ENCODE measurements at regions not wholly inside any gene's neighbourhood (a gene's known extent, or its start where the extent isn't known, plus 50 kb on each side); places are given as distances from the start of the nearest gene placed in this dataset.

- no peaks in the 10 kb centered on the region for H3K4me1 ChIP-seq
- WGBS, 2 donors (ENCODE audit: low coverage in 1 of 2): 39 to 79% methylated on average over 9 to 14 of the region's 14 CpGs
- TF ChIP-seq EP300 (IDR thresholded peaks at IDR 0.05) (no peak), POLR2A (IDR thresholded peaks at IDR 0.05) (no peak), POLR2AphosphoS5 (IDR thresholded peaks at IDR 0.05) (no peak)
- TF ChIP-seq, protein P1, sequence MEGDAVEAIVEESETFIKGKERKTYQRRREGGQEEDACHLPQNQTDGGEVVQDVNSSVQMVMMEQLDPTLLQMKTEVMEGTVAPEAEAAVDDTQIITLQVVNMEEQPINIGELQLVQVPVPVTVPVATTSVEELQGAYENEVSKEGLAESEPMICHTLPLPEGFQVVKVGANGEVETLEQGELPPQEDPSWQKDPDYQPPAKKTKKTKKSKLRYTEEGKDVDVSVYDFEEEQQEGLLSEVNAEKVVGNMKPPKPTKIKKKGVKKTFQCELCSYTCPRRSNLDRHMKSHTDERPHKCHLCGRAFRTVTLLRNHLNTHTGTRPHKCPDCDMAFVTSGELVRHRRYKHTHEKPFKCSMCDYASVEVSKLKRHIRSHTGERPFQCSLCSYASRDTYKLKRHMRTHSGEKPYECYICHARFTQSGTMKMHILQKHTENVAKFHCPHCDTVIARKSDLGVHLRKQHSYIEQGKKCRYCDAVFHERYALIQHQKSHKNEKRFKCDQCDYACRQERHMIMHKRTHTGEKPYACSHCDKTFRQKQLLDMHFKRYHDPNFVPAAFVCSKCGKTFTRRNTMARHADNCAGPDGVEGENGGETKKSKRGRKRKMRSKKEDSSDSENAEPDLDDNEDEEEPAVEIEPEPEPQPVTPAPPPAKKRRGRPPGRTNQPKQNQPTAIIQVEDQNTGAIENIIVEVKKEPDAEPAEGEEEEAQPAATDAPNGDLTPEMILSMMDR (IDR thresholded peaks at IDR 0.05): no peak
- no peak overlapping the region for H3K27ac ChIP-seq
- H3K27me3 ChIP-seq: no peaks in the 10 kb centered on the region
- H3K36me3 ChIP-seq: no peaks in the 10 kb centered on the region
- H3K4me3 ChIP-seq: no peak overlapping the region
- no peak for ATAC-seq
- H3K9me3 ChIP-seq: no peaks in the 10 kb centered on the region
Measured at GRCh38 chr5:4576908-4577307, 563.2 kb upstream of the ADAMTS16 start.

GRCh38 chr5:4579679-4580078 is 560.5 kb upstream of the ADAMTS16 start:
- Histone ChIP-seq H3K27ac (no peak overlapping the region), H3K9me3 (no peaks in the 10 kb centered on the region), H3K4me1 (no peaks in the 10 kb centered on the region), H3K27me3 (no peaks in the 10 kb centered on the region), H3K4me3 (no peak overlapping the region), H3K36me3 (no peaks in the 10 kb centered on the region)
- ATAC-seq: no peak
- WGBS, 2 donors (ENCODE audit: low coverage in 1 of 2): 85 to 95% methylated on average over 4 to 6 of the region's 7 CpGs
- TF ChIP-seq, protein P1 (IDR thresholded peaks at IDR 0.05): no peak
- TF ChIP-seq POLR2AphosphoS5 (IDR thresholded peaks at IDR 0.05): no peak
- no peak for TF ChIP-seq POLR2A (IDR thresholded peaks at IDR 0.05)
- no peak for TF ChIP-seq EP300 (IDR thresholded peaks at IDR 0.05)

- 96 to 100% methylated on average over 1 to 10 of the region's 19 CpGs for WGBS, 2 donors (ENCODE audit: low coverage in 1 of 2)
- no peak overlapping the region for H3K27ac ChIP-seq
- no peak for TF ChIP-seq POLR2A (IDR thresholded peaks at IDR 0.05)
- TF ChIP-seq POLR2AphosphoS5 (IDR thresholded peaks at IDR 0.05): no peak
- no peak for TF ChIP-seq EP300 (IDR thresholded peaks at IDR 0.05)
- TF ChIP-seq, protein P1 (IDR thresholded peaks at IDR 0.05): no peak
- no peaks in the 10 kb centered on the region for H3K9me3 ChIP-seq
- no peaks in the 10 kb centered on the region for H3K36me3 ChIP-seq
- no peak overlapping the region for H3K4me3 ChIP-seq
- H3K27me3 ChIP-seq: no peaks in the 10 kb centered on the region
- H3K4me1 ChIP-seq: no peaks in the 10 kb centered on the region
- no peak for ATAC-seq
Measured at GRCh38 chr5:4580772-4581171, 559.4 kb upstream of the ADAMTS16 start.

DNA sequence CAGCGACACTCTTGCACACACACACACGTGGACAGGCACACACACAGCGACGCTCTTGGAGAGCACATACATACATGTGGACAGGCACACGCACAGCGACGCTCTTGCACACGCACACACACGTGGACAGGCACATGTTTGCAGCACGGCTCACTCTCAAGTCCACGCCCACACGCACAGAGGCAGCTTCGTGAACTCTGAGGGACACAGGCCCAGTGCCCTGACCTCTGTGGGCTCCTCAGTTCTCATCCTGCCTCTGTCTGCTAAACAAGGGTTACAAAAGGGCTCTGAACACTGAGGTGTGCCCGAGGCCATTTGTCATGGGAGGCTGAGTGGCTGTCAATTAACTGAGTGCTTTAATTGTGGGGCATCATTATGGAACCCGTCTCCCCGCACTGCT is 558.8 kb upstream of the ADAMTS16 start:
- WGBS, 2 donors (ENCODE audit: low coverage in 1 of 2): no CpG with 5 or more reads among the region's 16 CpGs
- no peak for ATAC-seq
- no peaks in the 10 kb centered on the region for H3K4me1 ChIP-seq
- H3K36me3 ChIP-seq: no peaks in the 10 kb centered on the region
- H3K27ac ChIP-seq: no peak overlapping the region
- no peaks in the 10 kb centered on the region for H3K9me3 ChIP-seq
- no peaks in the 10 kb centered on the region for H3K27me3 ChIP-seq
- no peak overlapping the region for H3K4me3 ChIP-seq
- no peak for TF ChIP-seq POLR2A (IDR thresholded peaks at IDR 0.05)

GRCh38 chr5:4584982-4585381 is 555.1 kb upstream of the ADAMTS16 start:
- WGBS, 2 donors (ENCODE audit: low coverage in 1 of 2): 33 to 57% methylated on average over 3 to 4 of the region's 8 CpGs
- Histone ChIP-seq H3K27ac (no peak overlapping the region), H3K4me3 (no peak overlapping the region), H3K4me1 (no peaks in the 10 kb centered on the region), H3K36me3 (no peaks in the 10 kb centered on the region), H3K9me3 (no peaks in the 10 kb centered on the region), H3K27me3 (no peaks in the 10 kb centered on the region)
- TF ChIP-seq EP300 (IDR thresholded peaks at IDR 0.05) (no peak), POLR2A (IDR thresholded peaks at IDR 0.05) (no peak), POLR2AphosphoS5 (IDR thresholded peaks at IDR 0.05) (no peak)
- TF ChIP-seq, protein P1 (IDR thresholded peaks at IDR 0.05): no peak
- ATAC-seq: no peak
